IMR-90 (cell line): ENCODE measurements at regions not wholly inside any gene's neighbourhood (a gene's known extent, or its start where the extent isn't known, plus 50 kb on each side); places are given as distances from the start of the nearest gene placed in this dataset.

Experiments
- BHLHE40 ChIP-seq: fragments of 150-350 bp; IDR thresholded peaks from 2 replicates; pipeline ENCODE4 v1.6.1; 2016; ENCODE audit warnings: mild to moderate bottlenecking, low read depth, low read length
- CEBPB ChIP-seq: IDR thresholded peaks from 2 replicates; pipeline ENCODE4 v1.6.1; 2012; ENCODE audit warnings: low read depth, low read length, improper control_type of control experiment
- CTCF ChIP-seq: conservative IDR thresholded peaks from 2 replicates; pipeline ENCODE4 v1.5.1; 2012; ENCODE audit warnings: mild to moderate bottlenecking, low read depth, low read length, improper control_type of control experiment
- MAFK ChIP-seq: IDR thresholded peaks from 2 replicates; pipeline ENCODE4 v1.6.1; 2012; ENCODE audit warnings: low read depth, low read length, improper control_type of control experiment
- MXI1 ChIP-seq: IDR thresholded peaks from 2 replicates; pipeline ENCODE4 v1.6.1; 2012; ENCODE audit warnings: low read depth, mild to moderate bottlenecking, low read length, moderate library complexity, borderline replicate concordance
- RAD21 ChIP-seq: IDR thresholded peaks from 2 replicates; pipeline ENCODE4 v1.6.1; 2012; ENCODE audit warnings: low read length, improper control_type of control experiment
- RFX5 ChIP-seq: IDR thresholded peaks from 2 replicates; pipeline ENCODE4 v1.8.0; 2012; ENCODE audit warnings: low read depth, mild to moderate bottlenecking, low read length, moderate library complexity
- TF ChIP-seq, protein P1 (sequence below): fragments of 150-350 bp; IDR thresholded peaks from 2 replicates; pipeline ENCODE4 v1.6.1; 2017; ENCODE audit warnings: mild to moderate bottlenecking, antibody characterized with exemption, low read length, low read depth

GRCh38 chr17:36784633-36785032 lies 152.6 kb upstream of the LHX1 start:
- TF ChIP-seq MXI1: no peak
- no peak for TF ChIP-seq RFX5
- TF ChIP-seq MAFK: no peak
- TF ChIP-seq CTCF: no peak
- no peak for TF ChIP-seq RAD21
- TF ChIP-seq, protein P1, sequence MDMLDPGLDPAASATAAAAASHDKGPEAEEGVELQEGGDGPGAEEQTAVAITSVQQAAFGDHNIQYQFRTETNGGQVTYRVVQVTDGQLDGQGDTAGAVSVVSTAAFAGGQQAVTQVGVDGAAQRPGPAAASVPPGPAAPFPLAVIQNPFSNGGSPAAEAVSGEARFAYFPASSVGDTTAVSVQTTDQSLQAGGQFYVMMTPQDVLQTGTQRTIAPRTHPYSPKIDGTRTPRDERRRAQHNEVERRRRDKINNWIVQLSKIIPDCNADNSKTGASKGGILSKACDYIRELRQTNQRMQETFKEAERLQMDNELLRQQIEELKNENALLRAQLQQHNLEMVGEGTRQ: no peak
- no peak for TF ChIP-seq BHLHE40
- no peak for TF ChIP-seq CEBPB
